Astrocyte of the spinal cord (primary cell): ENCODE measurements at regions not wholly inside any gene's neighbourhood (a gene's known extent, or its start where the extent isn't known, plus 50 kb on each side); places are given as distances from the start of the nearest gene placed in this dataset.

Experiments
- DNase-seq: peaks from one replicate; pipeline ENCODE4 v3.0.0; 2011; ENCODE audit warnings: low read depth, low spot score
- H3K4me3 ChIP-seq: 2 replicates; pipeline ENCODE4 v1.5.1; 2011; ENCODE audit warnings: low read depth, mild to moderate bottlenecking, low read length, moderate library complexity
- CTCF ChIP-seq: IDR thresholded peaks from 2 replicates; pipeline ENCODE4 v1.5.1; 2012; ENCODE audit warnings: low read depth, mild to moderate bottlenecking, low read length, inconsistent platforms
- in situ Hi-C: cut with HindIII; loops from 2 replicates; pipeline ENCODE4 v1.10.0; 2017; ENCODE audit warnings: low sequenced_read_pairs

- no peak for DNase-seq
- in situ Hi-C loops, result no loop called here
- H3K4me3 ChIP-seq, result no peak overlapping the region
- no peak for TF ChIP-seq CTCF
These were observed 117.9 kb downstream of the ETAA1 start for GRCh38 chr2:67515056-67515455.

- in situ Hi-C loops, result no loop called here
- no peak for TF ChIP-seq CTCF
- no peak overlapping the region for H3K4me3 ChIP-seq
- DNase-seq, result no peak
These were observed 118.4 kb downstream of the ETAA1 start for GRCh38 chr2:67515538-67515937.

DNA sequence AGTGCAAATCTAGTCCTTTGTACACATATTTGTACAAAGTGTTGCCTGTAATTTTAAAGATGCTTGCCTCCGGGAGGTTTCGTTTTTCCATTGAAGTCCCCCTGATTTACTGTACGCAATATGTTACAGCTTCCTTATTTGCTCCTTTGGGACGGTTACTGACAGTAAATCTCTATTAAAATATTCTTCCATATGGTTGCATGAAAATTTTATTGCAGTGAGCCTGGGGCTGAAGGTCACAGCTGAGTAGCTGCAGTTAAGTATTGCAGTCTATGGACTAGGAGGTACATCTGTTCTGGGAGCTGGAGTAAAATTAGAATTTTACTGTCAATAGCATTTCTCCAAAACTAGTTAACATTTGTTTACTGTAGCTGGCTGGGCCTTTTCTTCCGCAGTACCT lies 119.2 kb downstream of the ETAA1 start:
- no peak for TF ChIP-seq CTCF
- no peak overlapping the region for H3K4me3 ChIP-seq
- DNase-seq, result no peak
- in situ Hi-C loops, result no loop called here

GRCh38 chr2:67516899-67517530 lies 119.9 kb downstream of the ETAA1 start:
- in situ Hi-C loops, result no loop called here

GRCh38 chr2:67522148-67522547 lies 125.0 kb downstream of the ETAA1 start:
- no peak for DNase-seq
- in situ Hi-C loops, result no loop called here
- H3K4me3 ChIP-seq, result no peak overlapping the region
- TF ChIP-seq CTCF, result no peak

More at GRCh38 chr2:67516899-67517530, 119.9 kb downstream of the ETAA1 start:
- peak; percentile 87 for DNase-seq
- H3K4me3 ChIP-seq, result no peak overlapping the region
- no peak for TF ChIP-seq CTCF

- no peak for TF ChIP-seq CTCF
- no peak overlapping the region for H3K4me3 ChIP-seq
- DNase-seq, result no peak
- in situ Hi-C loops, result no loop called here
These were observed 127.1 kb downstream of the ETAA1 start for GRCh38 chr2:67524213-67524612.
